Right atrium auricular region (tissue), 2 donors: ENCODE measurements at regions not wholly inside any gene's neighbourhood (a gene's known extent, or its start where the extent isn't known, plus 50 kb on each side); places are given as distances from the start of the nearest gene placed in this dataset.

Experiments used
- DNase-seq: peaks from one replicate; pipeline ENCODE4 v3.0.0-alpha.2; 2019; ENCODE audit warnings: low spot score
- H3K27ac ChIP-seq, 2 donors: fragments of 200-600 bp; sonication (generic); 1 replicate in 1 of 2; 2 replicates in 1 of 2; pipeline ENCODE4 v1.5.1; 2016 to 2019
- H3K27me3 ChIP-seq, 2 donors: fragments of 200-600 bp; sonication (generic); one replicate each; pipeline versions ENCODE4 v1.5.1 to v1.6.0; 2017 to 2019
- H3K36me3 ChIP-seq: fragments of 200-600 bp; sonication (generic); one replicate; pipeline ENCODE4 v1.5.1; 2016
- H3K4me1 ChIP-seq, 2 donors: fragments of 200-600 bp; sonication (generic); one replicate each; pipeline versions ENCODE4 v1.5.1 to v1.6.0; 2017 to 2019
- H3K4me3 ChIP-seq, 2 donors: fragments of 200-600 bp; sonication (generic); 1 replicate in 1 of 2; 2 replicates in 1 of 2; pipeline ENCODE4 v1.5.1; 2017 to 2019; ENCODE audit warnings: mild to moderate bottlenecking in 1 of 2, moderate library complexity in 1 of 2
- H3K9me3 ChIP-seq, 2 donors: fragments of 200-600 bp; sonication (generic); one replicate each; pipeline ENCODE4 v1.5.1; 2019
- TF ChIP-seq, protein P1 (sequence below), 2 donors: fragments of 200-600 bp; sonication (generic); IDR thresholded peaks; one replicate each; pipeline ENCODE4 v1.5.1; 2019; ENCODE audit warnings: antibody characterized with exemption in 2 of 2

DNA sequence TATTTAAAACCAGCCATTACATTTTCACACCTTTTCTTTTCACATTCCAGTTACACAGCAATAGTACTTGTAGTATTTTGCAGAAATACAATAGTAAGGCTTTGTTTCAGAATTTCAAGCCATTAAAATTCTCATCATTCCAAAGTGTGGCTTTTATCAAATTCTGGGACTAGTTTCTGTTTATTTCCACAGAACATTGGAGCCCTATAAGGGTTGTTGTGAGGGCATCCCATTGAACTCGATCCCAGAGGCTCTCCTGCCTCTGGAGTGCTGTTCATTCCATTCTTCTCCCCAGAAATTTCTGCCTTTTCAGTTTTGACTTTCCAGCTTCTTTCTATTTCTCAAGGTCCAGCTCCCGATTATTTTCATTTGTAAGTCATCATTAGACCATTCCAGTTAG lies 645.5 kb downstream of the ADGRL2 start:
- no peak overlapping the region for H3K27ac ChIP-seq
- DNase-seq: no peak
- H3K4me3 ChIP-seq: no peak overlapping the region
- H3K4me1 ChIP-seq: no peaks in the 10 kb centered on the region
- TF ChIP-seq, protein P1, sequence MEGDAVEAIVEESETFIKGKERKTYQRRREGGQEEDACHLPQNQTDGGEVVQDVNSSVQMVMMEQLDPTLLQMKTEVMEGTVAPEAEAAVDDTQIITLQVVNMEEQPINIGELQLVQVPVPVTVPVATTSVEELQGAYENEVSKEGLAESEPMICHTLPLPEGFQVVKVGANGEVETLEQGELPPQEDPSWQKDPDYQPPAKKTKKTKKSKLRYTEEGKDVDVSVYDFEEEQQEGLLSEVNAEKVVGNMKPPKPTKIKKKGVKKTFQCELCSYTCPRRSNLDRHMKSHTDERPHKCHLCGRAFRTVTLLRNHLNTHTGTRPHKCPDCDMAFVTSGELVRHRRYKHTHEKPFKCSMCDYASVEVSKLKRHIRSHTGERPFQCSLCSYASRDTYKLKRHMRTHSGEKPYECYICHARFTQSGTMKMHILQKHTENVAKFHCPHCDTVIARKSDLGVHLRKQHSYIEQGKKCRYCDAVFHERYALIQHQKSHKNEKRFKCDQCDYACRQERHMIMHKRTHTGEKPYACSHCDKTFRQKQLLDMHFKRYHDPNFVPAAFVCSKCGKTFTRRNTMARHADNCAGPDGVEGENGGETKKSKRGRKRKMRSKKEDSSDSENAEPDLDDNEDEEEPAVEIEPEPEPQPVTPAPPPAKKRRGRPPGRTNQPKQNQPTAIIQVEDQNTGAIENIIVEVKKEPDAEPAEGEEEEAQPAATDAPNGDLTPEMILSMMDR (IDR thresholded peaks at IDR 0.05): no peak
- H3K36me3 ChIP-seq: no peaks in the 10 kb centered on the region
- H3K27me3 ChIP-seq: no peaks in the 10 kb centered on the region
- peaks cover 0 to under 1% of the 10 kb centered on the region in 2 donors for H3K9me3 ChIP-seq

DNA sequence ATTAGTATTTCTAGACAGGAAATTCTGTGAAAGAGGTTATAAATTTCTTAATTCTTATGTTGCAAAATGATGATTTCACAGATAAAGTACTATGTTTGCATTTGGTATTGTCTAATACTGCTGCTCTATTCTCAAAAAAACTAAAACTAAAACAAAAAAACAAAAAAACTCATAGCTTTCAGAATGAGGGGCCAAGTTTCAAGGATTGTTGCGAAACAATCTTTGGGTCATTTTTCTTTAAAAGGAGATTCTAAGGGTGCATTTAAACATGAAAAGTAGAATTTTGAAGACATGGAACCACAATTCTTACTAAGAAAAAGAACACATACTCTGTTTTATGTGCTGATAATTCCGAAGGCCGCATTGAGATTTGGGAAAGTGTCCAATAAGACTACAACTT lies 645.1 kb downstream of the ADGRL2 start:
- Histone ChIP-seq H3K4me3 (no peak overlapping the region), H3K9me3 (no peaks in the 10 kb centered on the region), H3K27ac (no peak overlapping the region), H3K36me3 (no peaks in the 10 kb centered on the region), H3K4me1 (no peaks in the 10 kb centered on the region), H3K27me3 (no peaks in the 10 kb centered on the region)
- TF ChIP-seq, protein P1 (IDR thresholded peaks at IDR 0.05): no peak
- DNase-seq: no peak

DNA sequence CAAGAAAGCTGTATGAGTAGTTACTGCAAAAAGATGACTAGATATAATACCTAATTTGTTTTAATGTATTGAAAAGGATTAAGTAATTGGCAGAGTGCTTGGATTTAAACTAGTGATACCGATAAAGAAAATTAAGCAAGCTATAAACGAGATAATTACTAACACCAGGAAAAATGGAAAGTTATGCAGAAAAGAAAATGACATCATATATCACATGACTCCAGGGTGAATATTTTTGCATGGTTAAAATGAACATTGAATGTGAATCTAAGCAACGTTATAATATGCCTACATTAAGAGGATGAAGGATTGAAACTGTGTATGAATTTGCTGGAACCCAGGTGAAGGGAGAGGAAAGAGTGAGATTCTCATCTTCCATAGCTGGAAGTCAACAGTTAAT lies 644.4 kb downstream of the ADGRL2 start:
- DNase-seq: no peak
- Histone ChIP-seq H3K9me3 (no peaks in the 10 kb centered on the region), H3K36me3 (no peaks in the 10 kb centered on the region), H3K27me3 (no peaks in the 10 kb centered on the region), H3K4me1 (no peaks in the 10 kb centered on the region), H3K27ac (no peak overlapping the region), H3K4me3 (no peak overlapping the region)
- TF ChIP-seq, protein P1 (IDR thresholded peaks at IDR 0.05): no peak

DNA sequence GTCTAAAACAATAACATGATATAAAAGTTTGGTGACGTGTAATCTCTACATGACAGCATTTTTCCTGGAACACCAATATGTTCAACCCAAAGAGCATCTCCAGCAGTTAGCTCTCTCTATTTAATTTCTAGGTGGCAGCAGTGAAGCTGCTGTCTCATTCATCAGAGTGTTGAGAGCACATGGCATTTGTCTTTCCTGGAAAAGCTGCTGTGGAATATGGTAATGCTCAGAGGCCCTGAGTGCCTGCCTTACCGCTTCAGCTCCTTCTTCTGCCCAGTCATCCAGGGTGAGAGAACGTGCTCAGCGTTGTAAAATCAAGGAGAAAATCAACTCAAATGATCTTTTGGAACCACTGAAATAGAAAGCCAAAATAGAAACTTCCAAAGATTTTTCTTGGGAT lies 640.7 kb downstream of the ADGRL2 start:
- Histone ChIP-seq H3K27ac (no peak overlapping the region), H3K36me3 (no peaks in the 10 kb centered on the region), H3K9me3 (no peaks in the 10 kb centered on the region), H3K4me1 (no peaks in the 10 kb centered on the region), H3K27me3 (no peaks in the 10 kb centered on the region), H3K4me3 (no peak overlapping the region)
- TF ChIP-seq, protein P1 (IDR thresholded peaks at IDR 0.05): no peak
- no peak for DNase-seq

DNA sequence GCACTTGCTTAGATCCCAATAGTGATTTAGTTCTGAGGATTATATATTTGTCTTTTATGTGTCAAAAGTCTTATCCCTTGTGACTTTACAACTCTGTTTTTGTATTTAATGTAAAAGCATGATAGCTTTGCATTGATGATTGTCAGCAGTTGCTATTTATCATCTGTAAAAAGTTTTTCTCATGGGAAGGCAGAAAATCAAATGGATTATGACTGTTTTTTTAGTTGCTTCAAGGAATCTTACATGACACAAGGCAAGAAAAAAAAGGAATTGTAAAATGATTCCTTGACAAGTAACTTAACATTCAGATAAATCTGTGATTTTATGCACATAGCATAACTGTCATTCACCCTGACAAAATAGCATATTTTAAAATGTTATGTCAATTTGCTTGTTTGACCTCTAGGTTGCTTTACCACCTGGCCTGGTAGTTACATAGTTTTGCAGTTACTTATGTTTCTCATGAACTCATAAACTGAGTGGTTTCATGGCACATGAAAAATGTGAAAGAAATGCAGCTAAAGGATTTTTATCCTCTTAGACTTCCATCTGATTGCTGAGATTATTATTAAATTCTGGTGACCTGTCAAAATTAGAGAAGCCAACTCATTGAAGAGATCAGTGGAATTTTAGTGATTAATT lies 622.6 kb downstream of the ADGRL2 start:
- no peaks in the 10 kb centered on the region for H3K27me3 ChIP-seq
- H3K4me3 ChIP-seq: no peak overlapping the region
- no peak for DNase-seq
- H3K36me3 ChIP-seq: no peaks in the 10 kb centered on the region
- TF ChIP-seq, protein P1 (IDR thresholded peaks at IDR 0.05): no peak
- no peaks in the 10 kb centered on the region for H3K9me3 ChIP-seq
- no peak overlapping the region for H3K27ac ChIP-seq
- no peaks in the 10 kb centered on the region for H3K4me1 ChIP-seq

DNA sequence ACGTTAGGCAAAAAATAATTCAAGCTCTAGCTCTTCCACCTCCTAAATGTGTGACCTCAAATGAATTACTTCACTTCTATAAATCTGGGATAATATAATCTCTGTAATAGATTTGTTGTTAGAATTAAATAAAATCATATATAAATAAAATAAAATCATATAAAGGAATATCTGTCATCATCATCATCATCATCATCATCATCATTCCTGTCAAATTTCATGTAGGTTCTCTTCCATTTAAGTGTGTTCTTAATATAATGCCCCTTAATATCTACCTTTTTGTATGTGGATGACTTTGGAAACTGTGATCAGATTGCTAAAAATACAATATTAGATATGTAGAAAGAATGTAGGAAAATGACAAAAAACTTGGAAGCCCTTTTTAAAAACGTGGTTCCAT lies 621.0 kb downstream of the ADGRL2 start:
- no peak overlapping the region for H3K27ac ChIP-seq
- no peaks in the 10 kb centered on the region for H3K4me1 ChIP-seq
- no peaks in the 10 kb centered on the region for H3K27me3 ChIP-seq
- TF ChIP-seq, protein P1 (IDR thresholded peaks at IDR 0.05): no peak
- no peaks in the 10 kb centered on the region for H3K36me3 ChIP-seq
- no peak for DNase-seq
- no peaks in the 10 kb centered on the region for H3K9me3 ChIP-seq
- H3K4me3 ChIP-seq: no peak overlapping the region
